ENCODE measurements at regions not wholly inside any gene's neighbourhood (a gene's known extent, or its start where the extent isn't known, plus 50 kb on each side); places are given as distances from the start of the nearest gene placed in this dataset.

GRCh38 chr6:21381331-21381963, 212.1 kb upstream of the SOX4 start:
- DNase-seq (ENCODE audit: low spot score): no peak

GRCh38 chr6:21382821-21383449, 210.6 kb upstream of the SOX4 start:
- no peak for DNase-seq (ENCODE audit: low spot score)

- DNase-seq (ENCODE audit: low spot score): no peak
Observed at GRCh38 chr6:21383450-21384085, 210.0 kb upstream of the SOX4 start.

GRCh38 chr6:21384216-21384615, 209.3 kb upstream of the SOX4 start:
- no peak for DNase-seq (ENCODE audit: low spot score)

GRCh38 chr6:21386744-21387143, 206.8 kb upstream of the SOX4 start:
- no peak for DNase-seq (ENCODE audit: low spot score)

GRCh38 chr6:21390532-21391213, 202.9 kb upstream of the SOX4 start:
- no peak for DNase-seq (ENCODE audit: low spot score)

GRCh38 chr6:21392177-21392576, 201.4 kb upstream of the SOX4 start:
- no peak for DNase-seq (ENCODE audit: low spot score)

- DNase-seq (ENCODE audit: low spot score): no peak
Observed at GRCh38 chr6:21393441-21394165, 199.9 kb upstream of the SOX4 start.

GRCh38 chr6:21395121-21395520, 198.4 kb upstream of the SOX4 start:
- DNase-seq (ENCODE audit: low spot score): no peak

- peak; percentile 70 for DNase-seq (ENCODE audit: low spot score)
Observed at GRCh38 chr6:21396313-21396712, 197.2 kb upstream of the SOX4 start.

- DNase-seq (ENCODE audit: low spot score): no peak
Observed at GRCh38 chr6:21398741-21399325, 194.7 kb upstream of the SOX4 start.

- DNase-seq (ENCODE audit: low spot score): peak; percentile 75
Observed at GRCh38 chr6:21402368-21402767, 191.2 kb upstream of the SOX4 start.

GRCh38 chr6:21404577-21404976, 189.0 kb upstream of the SOX4 start:
- no peak for DNase-seq (ENCODE audit: low spot score)

GRCh38 chr6:21406316-21406715, 187.2 kb upstream of the SOX4 start:
- no peak for DNase-seq (ENCODE audit: low spot score)

- DNase-seq (ENCODE audit: low spot score): no peak
Observed at GRCh38 chr6:21409231-21409630, 184.3 kb upstream of the SOX4 start.

- no peak for DNase-seq (ENCODE audit: low spot score)
Observed at GRCh38 chr6:21413428-21413827, 180.1 kb upstream of the SOX4 start.

- no peak for DNase-seq (ENCODE audit: low spot score)
Observed at GRCh38 chr6:21414065-21414464, 179.5 kb upstream of the SOX4 start.

- no peak for DNase-seq (ENCODE audit: low spot score)
Observed at GRCh38 chr6:21420146-21420878, 173.2 kb upstream of the SOX4 start.

GRCh38 chr6:21420926-21421325, 172.6 kb upstream of the SOX4 start:
- no peak for DNase-seq (ENCODE audit: low spot score)

- no peak for DNase-seq (ENCODE audit: low spot score)
Observed at GRCh38 chr6:21423106-21423854, 170.3 kb upstream of the SOX4 start.
